DMS153 treated with DMSO at 0.1 percent for 48 hours (cell line): ENCODE measurements at regions not wholly inside any gene's neighbourhood (a gene's known extent, or its start where the extent isn't known, plus 50 kb on each side); places are given as distances from the start of the nearest gene placed in this dataset.

Source experiments
- DNase-seq: peaks from one replicate; lab custom pipeline; 2025; ENCODE audit not compliant: unreplicated experiment; lab: John Stamatoyannopoulos, UW

DNA sequence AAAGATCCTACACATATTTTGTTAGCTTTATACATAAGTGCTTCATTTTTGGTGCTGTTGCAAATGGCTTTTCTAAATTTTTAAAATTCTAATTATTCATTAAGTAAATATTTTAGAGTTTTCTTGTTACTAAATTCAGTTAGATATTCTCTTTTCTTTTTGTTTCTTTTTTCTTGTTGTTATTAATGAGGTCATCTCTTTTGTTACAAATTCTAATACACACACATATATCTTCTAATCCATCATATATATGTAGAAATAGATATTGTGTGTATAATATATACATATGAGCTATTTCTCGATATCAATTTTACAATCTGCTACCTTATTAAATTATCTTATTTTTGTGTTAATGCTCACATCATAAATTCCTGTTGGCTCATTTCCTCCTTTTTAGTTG lies 255.9 kb downstream of the GALR1 start:
- no peak for DNase-seq

DNA sequence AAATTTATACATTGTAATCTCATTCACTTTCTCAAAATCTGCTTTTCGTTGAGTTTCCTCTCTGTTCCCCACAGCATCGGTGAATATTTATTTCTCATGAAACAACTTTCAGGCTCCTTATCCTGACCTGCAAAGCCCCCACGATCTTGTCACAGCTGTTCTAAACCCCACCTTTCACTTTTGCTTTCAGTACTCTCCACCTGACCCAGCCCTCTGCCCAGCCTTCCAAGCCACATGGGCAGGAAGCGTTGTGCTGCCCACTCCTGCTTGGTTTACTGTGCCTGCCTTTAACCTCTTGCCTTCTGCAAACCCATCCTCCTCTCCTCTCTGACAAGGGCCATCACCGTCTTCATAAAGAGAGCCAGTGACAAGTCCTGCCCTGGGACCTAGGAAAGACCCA lies 262.5 kb downstream of the GALR1 start:
- no peak for DNase-seq

DNA sequence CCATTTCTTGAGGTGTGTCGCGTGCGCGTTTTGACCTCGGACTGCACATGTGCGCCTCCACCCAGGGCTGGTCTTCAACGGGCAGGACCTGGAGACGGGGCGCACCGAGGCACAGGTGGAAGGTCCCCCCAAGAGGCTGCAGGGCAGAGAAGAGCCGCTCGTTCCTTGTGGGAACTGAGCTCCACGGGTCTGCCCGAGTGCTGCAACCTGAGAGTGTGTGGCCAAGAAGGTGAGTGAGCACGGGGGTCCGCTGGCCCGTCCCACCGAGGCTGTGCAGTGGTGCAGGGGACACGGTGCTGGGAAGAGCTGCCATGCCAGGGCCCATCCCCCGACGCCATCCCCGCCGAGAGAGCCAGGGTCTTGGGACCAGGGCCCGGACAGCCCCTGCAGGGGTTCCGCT lies 268.3 kb downstream of the GALR1 start:
- no peak for DNase-seq

DNA sequence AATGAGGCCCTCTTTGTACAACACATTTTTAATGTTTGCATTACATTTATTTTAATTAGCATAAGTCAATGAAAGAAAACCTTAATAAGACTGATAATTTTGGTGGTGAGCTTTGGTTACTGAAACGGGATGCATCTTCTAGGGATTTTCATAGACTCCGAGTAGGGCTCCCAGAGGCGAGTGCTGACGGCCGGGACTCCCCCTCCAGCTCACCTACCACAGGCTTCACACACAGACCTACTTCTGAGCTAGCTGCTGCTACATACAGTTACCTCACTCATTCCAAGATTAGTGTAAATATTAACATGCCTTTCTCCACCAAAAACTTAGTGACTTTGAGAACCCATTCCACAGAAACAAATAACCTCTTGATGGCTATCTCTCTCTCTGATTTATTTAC lies 271.1 kb downstream of the GALR1 start:
- DNase-seq: no peak

DNA sequence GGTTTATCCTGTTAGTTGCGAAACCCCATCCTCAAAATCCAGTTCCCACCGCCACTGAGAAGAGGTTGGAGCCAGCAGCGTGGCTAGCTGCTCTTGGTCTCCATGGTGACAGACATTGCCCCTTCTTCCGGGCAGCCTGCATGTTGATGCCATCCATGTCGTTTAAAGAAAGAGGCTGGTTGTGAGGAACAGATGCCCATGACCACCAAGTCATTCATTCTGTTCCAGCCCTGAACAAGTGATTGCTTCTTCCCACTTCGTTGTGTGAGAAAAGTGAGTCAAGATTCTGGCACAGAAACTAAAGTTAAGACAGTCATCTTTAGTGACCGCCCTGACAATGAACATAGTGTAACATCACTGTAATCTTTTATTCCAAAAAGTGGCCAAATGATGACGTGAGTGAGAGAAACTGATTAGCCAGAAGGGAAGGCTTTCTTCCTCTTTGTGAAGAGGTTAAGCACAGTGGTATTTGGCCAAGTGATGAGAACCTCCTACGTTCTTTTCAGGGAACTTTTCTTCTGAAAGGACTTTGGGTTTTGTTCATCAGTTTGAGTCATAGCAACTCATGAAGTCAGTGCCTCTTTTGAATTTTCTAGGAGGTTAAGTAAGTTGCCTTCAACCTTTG lies 272.5 kb downstream of the GALR1 start:
- DNase-seq: no peak

DNA sequence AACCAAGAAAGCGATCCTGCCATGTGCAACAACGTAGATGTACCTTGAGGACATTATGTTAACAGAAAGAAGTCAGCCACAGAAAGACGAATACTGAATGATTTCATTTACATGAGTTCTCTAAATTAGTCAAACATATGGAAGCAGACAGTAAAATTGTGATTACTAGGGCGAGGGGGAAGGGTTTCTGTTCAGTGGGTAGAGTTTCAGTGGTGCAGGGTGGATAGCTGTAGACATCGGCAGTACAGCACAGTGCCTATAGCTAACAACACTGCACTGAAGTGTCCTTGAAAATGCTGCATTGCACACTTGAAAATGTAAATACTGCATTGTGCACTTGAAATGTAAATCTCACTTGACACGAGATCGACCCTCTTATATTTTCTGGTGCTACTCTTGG lies 275.3 kb downstream of the GALR1 start:
- DNase-seq: no peak

DNA sequence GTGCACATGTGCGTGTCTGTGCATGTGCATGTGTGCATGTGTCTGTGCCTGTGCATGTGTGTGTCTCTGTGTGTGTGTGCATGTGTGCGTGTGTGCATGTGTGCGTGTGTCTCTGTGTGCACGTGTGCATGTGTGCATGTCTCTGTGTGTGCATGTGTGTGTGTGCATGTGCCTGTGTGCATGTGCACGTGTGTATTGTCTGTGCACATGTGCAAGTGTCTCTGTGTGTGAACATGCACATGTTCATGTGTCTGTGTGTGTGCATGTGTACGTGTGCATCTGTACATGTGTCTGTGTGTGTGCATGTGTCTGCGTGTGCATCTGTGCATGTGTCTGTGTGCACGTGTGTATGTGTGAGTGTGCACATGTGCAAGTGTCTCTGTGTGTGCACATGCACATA lies 277.3 kb downstream of the GALR1 start:
- no peak for DNase-seq

DNA sequence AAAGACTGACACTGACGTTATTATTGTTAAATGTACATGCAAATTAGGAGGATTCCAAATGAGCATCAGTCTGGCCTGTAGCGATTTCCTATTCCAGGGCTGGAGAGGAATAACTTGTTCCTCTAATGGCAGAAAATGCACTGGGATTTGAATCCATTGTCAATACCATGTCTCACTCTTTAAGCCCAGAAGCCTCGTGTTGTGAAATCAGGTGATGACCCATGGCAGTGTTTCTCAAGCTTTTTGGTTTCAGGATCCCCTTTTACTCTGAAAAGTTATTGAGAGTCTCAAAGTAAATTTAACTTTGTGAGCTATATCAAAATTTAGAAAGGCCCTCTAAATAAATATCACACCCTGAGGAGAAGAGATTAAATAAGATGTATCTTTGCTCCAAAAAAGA lies 279.2 kb downstream of the GALR1 start:
- no peak for DNase-seq

DNA sequence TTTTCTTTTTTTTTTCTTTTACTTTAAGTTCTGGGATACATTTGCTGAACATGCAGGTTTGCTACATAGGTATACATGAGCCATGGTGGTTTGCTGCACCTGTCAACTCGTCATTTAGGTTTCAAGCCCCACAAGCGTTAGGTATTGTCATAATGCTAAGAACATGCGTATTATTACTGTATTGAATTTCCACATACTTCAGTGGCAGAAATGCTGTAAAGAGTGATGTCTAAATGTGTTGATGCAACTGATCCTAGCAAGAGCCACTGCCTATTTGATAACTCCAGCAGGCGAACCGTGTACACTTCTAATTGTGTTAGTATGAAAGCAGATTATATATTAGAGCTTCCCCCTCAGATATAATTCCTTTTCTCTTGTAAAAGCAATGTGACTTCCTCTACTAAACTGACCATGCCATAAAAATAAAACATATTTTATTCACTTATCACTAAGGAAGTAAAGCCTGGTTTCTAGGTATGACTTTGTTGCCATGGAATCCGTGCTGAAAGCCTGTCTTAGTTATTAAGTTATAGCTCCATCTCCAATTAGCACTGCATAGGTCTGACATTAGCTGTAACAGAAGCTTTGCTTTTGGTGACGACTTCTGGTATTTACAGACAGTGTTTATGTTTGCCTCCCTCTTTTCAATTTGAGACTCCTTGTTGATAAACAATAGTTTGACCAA lies 280.0 kb downstream of the GALR1 start:
- DNase-seq: no peak

DNA sequence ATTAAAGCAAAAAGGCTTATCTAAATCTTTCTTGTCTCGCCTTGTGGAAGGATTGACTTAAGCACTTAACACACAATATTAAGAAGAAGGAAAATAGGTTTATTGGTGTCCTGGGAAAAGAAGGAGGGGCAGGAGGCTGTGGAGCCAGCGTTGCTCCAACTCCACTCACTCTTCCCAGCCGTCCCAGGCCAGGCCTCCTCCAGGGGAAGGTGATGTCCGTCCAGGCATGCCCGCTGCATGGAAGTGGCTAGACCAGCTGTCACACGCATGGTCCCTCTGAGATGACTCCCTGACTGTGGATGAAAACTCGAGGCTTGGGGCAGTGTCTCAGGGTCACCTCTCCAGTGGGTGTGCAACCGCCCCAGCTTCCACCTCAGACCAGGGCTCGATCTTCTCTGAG lies 281.1 kb downstream of the GALR1 start:
- DNase-seq: no peak

DNA sequence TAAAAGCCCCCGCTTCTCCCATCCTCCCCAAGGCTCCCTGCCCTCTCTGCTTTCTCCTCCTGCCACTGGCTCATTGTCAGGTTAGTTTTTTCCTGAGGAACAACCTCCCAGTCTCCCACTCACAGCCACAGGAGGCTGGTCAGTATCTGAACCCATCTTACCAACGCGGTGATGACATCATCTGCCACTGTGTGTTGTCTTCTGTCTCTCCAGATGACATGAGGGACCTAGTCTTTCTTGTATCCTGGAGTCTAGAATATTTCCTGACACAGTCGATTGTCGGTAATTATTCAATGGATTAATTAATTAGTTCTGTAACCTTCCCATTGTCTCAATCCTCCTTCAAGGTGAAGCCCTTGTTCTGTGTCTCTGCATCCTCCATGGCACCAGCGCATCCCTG lies 290.2 kb downstream of the GALR1 start:
- DNase-seq: no peak

DNA sequence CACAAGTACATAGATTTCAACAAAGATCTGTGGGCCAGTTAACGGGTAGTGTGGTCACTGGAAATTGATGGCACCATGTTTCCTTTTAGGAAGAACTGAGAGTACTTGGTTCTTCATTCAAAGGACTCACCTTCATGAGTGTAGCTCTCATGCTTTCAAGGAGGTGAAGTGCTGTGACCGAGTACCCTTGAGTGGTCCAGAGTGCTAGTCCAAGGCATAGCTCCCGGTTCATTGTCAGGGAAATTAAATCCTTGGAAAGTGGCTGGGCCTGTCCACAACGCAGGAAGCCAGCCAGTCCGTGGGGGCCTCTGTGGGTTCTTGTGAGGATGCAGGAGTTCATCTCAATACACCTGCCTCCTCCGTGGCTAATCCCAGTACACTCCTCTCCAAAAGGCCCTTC lies 295.1 kb downstream of the GALR1 start:
- no peak for DNase-seq

DNA sequence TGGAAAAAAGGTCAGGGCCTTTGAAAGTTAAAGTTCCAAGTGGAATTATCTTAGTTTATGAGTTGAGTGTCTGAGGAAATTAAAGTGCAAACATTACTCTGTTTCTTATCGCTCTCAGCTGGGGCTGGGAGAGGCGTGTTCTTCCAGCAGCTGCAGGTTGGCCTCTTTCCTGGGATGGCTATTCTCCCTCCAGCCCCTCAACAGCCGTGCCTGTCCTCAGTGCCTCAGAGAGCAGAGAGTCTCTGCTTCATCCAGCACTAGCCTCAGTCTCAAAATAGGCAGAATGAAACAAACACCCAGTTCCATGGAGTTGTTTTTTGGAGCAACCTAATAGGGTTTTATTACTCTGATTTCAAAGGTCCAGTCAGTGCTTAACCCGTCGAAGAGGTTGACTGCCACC lies 298.1 kb downstream of the GALR1 start:
- DNase-seq: no peak

DNA sequence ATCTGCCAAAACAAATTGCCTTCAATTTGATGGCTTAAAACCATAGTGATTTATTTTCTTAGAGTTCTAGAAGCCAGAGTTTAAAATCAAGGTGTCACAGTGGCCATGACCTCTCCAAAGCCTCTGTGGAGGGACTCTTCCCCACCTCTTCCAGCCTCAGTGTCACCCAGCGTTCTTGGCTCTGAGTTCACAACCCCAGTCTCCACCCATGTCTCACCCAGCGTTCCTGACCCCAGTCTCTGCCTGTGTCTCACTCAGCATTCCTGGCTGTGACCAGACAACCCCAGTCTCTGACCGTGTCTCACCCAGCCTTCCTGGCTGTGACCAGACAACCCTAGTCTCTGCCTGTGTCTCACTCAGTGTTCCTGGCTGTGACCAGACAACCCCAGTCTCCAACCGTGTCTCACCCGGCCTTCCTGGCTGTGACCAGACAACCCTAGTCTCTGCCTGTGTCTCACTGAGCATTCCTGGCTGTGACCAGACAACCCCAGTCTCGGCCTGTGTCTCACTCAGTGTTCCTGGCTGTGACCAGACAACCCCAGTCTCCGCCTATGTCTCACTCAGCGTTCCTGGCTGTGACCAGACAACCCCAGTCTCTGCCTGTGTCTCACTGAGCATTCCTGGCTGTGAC lies 299.3 kb downstream of the GALR1 start:
- DNase-seq: no peak

DNA sequence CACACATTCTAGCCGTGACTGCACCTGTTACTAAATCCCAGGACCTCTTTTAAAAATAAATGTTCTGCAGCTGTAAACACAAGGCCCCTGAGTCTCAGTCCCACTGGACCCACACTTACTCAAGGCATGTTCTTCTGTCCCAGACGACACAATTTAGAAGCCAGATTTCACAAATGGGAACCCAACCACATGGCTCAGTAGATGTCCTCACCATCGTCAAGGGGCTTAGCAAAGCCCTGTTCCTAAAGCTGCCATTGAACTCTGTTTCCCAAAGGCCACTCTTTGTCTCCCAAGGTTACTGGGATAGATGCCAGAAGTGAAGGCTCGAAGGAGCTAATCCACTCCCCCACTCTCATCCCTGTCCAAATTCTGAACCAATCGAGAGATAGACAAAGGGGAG lies 301.0 kb downstream of the GALR1 start:
- no peak for DNase-seq

DNA sequence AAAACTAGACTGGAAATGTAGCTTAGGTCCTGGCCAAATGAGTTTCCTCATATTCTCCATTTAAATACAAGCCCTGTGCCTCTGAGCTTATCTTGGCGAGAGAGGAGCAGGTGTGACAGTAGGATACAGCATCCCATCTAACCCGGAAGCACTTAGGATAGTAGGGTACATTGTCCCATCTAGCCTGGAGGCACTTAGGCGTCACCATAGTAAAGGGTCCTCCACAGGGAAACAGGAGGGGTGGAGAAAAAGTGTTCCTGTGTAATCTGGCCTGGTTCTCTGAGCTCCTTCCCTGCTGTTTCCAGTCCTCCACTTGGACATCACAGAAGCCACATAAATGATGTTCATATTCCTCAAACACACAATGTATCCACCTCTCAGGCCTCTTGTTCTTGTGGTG lies 301.4 kb downstream of the GALR1 start:
- no peak for DNase-seq

DNA sequence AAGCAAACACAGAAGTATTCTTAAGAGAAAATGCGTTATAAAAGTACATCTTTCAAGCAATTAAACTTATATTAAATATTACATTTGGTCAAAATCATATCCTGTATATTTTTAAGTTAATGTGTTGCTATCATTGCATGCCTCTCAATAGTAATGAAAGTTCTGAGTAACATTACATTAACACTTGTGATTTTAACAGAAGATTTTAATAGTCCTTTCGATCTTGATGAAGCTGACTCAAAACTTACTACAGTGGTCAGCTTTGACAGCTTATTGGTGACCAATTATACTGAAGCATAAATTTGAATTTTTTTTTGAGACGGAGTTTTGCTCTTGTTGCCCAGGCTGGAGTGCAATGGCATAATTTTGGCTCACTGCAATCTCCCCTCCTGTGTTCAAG lies 303.3 kb downstream of the GALR1 start:
- no peak for DNase-seq

DNA sequence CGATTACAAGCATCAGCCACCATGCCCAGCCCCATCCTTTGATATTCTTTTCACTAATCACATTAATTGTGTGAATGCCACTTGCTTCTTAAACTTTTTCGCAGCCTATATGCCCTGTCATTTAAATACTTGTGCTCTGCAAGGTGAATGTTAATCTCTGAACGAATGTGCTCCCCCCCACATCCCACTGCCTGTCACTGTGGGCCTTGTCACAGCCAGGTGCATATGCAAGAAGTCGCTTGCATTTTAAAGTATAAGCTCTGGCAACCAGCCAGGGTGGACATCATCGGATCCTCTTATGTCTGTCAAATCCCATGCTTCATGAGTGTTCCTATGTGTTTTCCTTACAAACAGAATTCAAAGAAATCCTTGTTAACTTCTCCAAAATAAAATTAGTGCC lies 304.4 kb downstream of the GALR1 start:
- DNase-seq: no peak

DNA sequence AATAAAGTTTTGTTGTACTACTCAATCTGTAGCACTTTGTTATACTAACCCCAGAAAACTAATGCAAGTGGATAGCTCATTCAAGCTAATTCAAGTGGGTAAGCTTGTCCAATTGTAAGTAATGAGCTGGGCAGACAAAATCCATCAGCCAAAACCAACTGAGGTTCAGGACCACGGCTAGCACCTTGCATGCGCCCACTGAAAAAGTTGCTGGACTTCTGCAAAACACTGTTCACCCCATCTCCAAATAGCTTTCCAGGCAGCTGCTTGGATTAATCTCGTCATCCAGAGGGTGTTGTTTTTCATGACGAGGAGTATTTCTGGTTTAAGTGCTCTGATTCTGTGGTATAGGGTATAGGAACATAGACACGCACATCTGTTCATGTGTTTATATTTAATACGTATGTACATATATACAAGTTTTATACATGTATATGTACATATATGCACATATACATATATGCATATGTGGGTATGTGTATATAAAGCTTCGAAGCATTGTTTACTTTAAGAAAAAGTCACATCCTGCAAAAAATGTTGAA lies 307.5 kb downstream of the GALR1 start:
- DNase-seq: no peak

DNA sequence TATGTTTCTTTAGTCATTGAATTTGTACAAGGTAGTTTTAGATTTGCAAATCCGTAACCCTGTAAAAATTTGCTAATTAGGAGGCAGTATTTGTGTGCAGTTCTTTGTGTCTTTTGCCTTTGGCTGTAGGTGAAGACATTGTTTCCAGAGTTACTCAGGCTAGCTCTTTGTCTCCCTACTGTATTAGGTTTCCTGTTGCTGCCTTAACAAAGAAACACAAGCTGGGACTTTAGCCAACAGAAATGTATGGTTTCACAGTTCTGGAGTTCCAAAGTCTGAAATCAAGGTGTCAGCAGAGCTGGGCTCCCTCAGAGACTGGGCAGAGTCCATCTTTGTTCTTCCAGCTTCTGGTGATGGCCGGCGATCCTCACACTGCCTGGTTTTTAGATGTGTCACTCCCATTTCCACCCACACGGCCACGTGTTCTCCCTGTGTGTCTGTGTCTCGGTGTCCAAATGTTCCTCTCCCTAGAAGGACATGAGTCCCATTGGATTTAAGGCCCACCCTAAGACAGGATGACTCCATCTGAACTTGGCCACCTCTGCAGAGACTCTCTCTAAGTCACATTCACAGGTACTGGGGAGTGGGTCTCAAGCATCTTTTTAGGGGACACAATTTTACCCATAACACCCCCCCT lies 309.7 kb downstream of the GALR1 start:
- DNase-seq: no peak

DNA sequence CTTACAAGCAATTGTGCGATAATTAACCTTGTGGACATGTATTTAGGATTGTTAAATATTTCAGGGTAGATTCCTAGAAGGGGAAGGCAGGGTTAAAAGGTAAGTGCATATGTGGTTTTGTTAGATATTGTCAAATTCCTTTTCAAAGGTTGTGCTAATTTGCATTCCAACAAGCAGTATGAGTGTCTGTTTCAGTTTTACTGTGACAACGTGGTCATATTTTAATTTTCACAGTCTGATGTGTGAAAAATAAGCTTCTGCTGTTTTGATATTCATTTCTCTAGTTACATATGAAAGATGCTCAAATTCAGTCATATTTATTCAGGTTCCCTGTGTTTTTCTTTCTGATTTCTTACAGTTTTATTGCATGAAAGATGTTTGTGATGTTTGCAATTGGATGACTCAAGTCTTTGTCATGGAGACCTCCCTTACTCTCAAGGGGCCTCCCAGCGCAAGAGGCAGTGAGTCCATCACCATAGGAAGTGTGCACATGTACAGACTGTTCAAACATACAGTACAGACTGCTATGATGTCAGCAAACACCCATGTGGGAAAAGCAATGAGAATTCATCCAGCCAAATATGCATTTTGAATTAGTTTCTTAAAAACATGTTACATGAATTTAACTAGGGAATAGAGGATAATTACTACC lies 310.8 kb downstream of the GALR1 start:
- DNase-seq: no peak

DNA sequence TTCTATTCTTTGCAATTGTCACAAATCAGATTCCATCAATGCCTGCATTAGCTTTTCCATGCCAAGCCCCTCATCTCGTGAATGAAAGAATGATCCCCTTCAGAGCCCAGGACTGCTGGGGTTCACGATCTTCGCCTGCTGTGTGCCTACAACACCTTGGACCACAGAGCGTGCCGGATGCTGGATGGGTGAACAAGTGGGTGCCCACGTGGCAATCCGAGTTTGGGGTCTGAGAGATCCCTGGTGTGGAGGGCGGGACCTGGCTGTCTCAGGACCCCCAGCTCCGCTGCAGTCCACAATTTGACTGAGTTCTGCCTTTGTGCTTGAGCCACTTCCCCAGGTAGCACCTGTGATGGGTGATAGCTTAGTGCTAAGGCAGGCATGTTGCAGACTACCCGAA lies 317.0 kb downstream of the GALR1 start:
- no peak for DNase-seq
